ENCODE measurements at regions not wholly inside any gene's neighbourhood (a gene's known extent, or its start where the extent isn't known, plus 50 kb on each side); places are given as distances from the start of the nearest gene placed in this dataset.

GRCh38 chr14:101325319-101325718 lies 236.0 kb upstream of the DIO3 start:
- Histone ChIP-seq H2BK5ac (ENCODE audit: low read depth, low read length, poor library complexity, severe bottlenecking) (no peak overlapping the region), H4K20me1 (ENCODE audit: insufficient read depth, low read length) (no peaks in the 10 kb centered on the region), H3K4me1 (ENCODE audit: control insufficient read depth, insufficient read depth, low read length) (no peaks in the 10 kb centered on the region), H4K5ac (ENCODE audit: low read depth, low read length) (no peak overlapping the region), H2AFZ (replicated peaks; ENCODE audit: low read length, poor library complexity) (no peak overlapping the region), H4K8ac (ENCODE audit: low read depth in 2 of 2, low read length in 2 of 2) (no peak overlapping the region), H3K4me3 (ENCODE audit: insufficient read depth, low read depth, low read length) (no peak overlapping the region), H4K91ac (ENCODE audit: insufficient read depth, low read depth, low read length) (no peak overlapping the region), H3K36me3 (ENCODE audit: control insufficient read depth, insufficient read depth, low read length) (no peaks in the 10 kb centered on the region), H3K18ac (ENCODE audit: low read depth, low read length) (no peak overlapping the region), H3K56ac (ENCODE audit: extremely low read depth, insufficient read depth, low read length) (no peak overlapping the region), H3K79me1 (ENCODE audit: low read depth in 1 of 2, low read length in 2 of 2) (no peaks in the 10 kb centered on the region), H2BK15ac (ENCODE audit: low read depth, low read length) (no peak overlapping the region), H3K9ac (ENCODE audit: low read depth, low read length) (no peak overlapping the region), H3K23ac (ENCODE audit: low read depth, low read length) (no peak overlapping the region), H2AK9ac (replicated peaks; ENCODE audit: low read depth, low read length, poor library complexity) (no peak overlapping the region), H3K9me1 (ENCODE audit: insufficient read depth, low read length) (no peaks in the 10 kb centered on the region), H3K27me3 (ENCODE audit: control insufficient read depth, insufficient read depth, low read length) (peaks cover 4% of the 10 kb centered on the region; the same call in 1 of the 2 replicates), H3K27ac (ENCODE audit: insufficient read depth, low read length) (no peak overlapping the region), H2BK120ac (ENCODE audit: low read depth, low read length) (no peak overlapping the region), H3K9me3 (ENCODE audit: control insufficient read depth, insufficient read depth, low read length) (peaks cover 7% of the 10 kb centered on the region), H3K4me2 (ENCODE audit: low read depth, low read length) (no peak overlapping the region), H2BK20ac (ENCODE audit: low read depth, low read length) (no peak overlapping the region), H2AK5ac (ENCODE audit: low read depth, low read length) (no peak overlapping the region), H3K14ac (replicated peaks; ENCODE audit: low read depth, low read length) (no peak overlapping the region), H3K4ac (ENCODE audit: low read depth, low read length) (no peak overlapping the region)
- TF ChIP-seq MAFK (IDR thresholded peaks at IDR 0.05; ENCODE audit: low read depth, low read length) (no peak), RAD21 (IDR thresholded peaks at IDR 0.05; ENCODE audit: low read length) (no peak), MXI1 (IDR thresholded peaks at IDR 0.05; ENCODE audit: borderline replicate concordance, low read depth, low read length) (no peak), BHLHE40 (IDR thresholded peaks at IDR 0.05; ENCODE audit: low read depth, low read length) (no peak), SMC3 (IDR thresholded peaks at IDR 0.05; ENCODE audit: low read depth, low read length) (no peak), CEBPB (IDR thresholded peaks at IDR 0.05; ENCODE audit: low read depth, low read length) (no peak), CTCF (conservative IDR thresholded peaks at IDR 0.05; ENCODE audit: low read depth, low read length) (no peak), NFE2L2 (IDR thresholded peaks at IDR 0.05; ENCODE audit: low read depth, low read length) (no peak), FOS (IDR thresholded peaks at IDR 0.05; ENCODE audit: low read depth, low read length) (no peak), POLR2A (IDR thresholded peaks at IDR 0.05; ENCODE audit: low read depth, low read length) (no peak), CHD1 (IDR thresholded peaks at IDR 0.05; ENCODE audit: low read depth, low read length) (no peak), RFX5 (IDR thresholded peaks at IDR 0.05; ENCODE audit: low read depth, low read length) (no peak), USF2 (IDR thresholded peaks at IDR 0.05; ENCODE audit: low read depth, low read length) (no peak), MAZ (IDR thresholded peaks at IDR 0.05; ENCODE audit: borderline replicate concordance, low read depth, low read length) (no peak)
- ChIA-PET CTCF (no interaction called here), POLR2A (ENCODE audit: unreplicated experiment) (no interaction called here)
- dilution Hi-C loops (cut with HindIII; ENCODE audit: low sequenced_read_pairs, unreplicated experiment) (no loop called here), in situ Hi-C loops (cut with MboI; ENCODE audit: low sequenced_read_pairs) (no loop called here), intact Hi-C loops (cut with micrococcal nuclease) (no loop called here)
- no TSS peak for BruUV-seq (replicated peaks)
- no peak for DNase-seq
- ATAC-seq (ENCODE audit: low read depth) = no peak
- no CpG with 5 or more reads among the region's 4 CpGs for WGBS, 2 experiments (ENCODE audit: extremely low coverage in 2 of 2, insufficient read length in 1 of 2)
